Cerebellar cortex (tissue), 1 donor: ENCODE measurements at regions not wholly inside any gene's neighbourhood (a gene's known extent, or its start where the extent isn't known, plus 50 kb on each side); places are given as distances from the start of the nearest gene placed in this dataset.

Source experiments
- DNase-seq: peaks from one replicate; pipeline ENCODE4 v3.0.0-alpha.2; 2015; ENCODE audit warnings: low spot score

- no peak for DNase-seq
These were observed 190.3 kb downstream of the ARL4C start for GRCh38 chr2:234306426-234307173.

DNA sequence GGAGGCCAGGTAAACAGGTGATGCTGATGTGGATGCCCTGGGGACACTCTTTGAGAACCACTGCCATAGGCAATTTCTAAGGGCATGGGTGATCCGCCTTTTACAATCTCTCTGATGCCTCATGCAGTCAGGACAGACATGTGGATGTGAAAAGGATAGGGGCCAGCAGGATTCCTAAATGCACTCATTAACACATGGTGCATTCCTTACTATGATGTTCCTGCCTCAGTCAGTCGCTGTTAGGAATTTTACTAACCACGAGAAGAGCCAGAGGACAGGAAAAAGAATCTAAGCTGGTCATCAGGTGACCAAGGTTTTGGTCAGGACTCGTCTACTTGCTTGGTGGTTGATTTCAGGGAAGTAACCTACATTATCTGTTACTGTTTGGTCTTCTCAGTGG lies 191.0 kb downstream of the ARL4C start:
- DNase-seq: no peak

DNA sequence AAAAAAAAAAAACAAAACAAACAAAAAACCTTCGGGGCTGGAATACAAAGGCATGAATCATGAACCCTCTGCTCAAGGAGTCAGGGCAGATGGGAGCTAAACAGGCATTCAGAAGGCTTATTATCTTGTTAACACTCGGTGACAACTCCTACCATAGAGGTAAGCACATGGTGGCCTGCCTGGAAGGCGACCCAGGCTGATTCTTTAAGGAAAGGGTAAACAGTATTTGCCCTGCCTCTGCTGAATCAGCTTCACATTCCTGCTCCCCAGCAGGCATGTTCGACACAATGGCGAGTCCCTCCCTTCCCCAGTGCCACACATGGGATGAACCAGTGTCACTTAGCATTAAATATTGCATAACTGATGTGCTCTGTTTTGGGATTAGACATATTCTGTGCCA lies 191.9 kb downstream of the ARL4C start:
- DNase-seq: no peak

DNA sequence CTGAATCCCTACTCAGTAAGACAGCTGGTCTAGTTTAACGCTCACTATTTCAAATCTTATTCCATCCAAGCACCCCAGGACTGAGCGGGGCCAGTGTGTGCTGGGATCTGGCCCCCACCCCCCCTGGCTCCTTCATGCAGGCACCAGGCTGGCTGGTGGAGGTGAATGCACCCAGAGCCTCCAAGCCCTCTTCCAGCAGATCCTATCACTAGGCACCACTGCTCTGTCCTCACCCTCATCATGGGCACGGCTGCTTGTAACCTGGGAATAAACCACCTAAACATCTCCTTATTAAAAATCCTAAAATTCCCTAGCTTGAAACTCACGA lies 194.3 kb downstream of the ARL4C start:
- no peak for DNase-seq

- DNase-seq: no peak
These were observed 195.7 kb downstream of the ARL4C start for GRCh38 chr2:234300932-234301823.

DNA sequence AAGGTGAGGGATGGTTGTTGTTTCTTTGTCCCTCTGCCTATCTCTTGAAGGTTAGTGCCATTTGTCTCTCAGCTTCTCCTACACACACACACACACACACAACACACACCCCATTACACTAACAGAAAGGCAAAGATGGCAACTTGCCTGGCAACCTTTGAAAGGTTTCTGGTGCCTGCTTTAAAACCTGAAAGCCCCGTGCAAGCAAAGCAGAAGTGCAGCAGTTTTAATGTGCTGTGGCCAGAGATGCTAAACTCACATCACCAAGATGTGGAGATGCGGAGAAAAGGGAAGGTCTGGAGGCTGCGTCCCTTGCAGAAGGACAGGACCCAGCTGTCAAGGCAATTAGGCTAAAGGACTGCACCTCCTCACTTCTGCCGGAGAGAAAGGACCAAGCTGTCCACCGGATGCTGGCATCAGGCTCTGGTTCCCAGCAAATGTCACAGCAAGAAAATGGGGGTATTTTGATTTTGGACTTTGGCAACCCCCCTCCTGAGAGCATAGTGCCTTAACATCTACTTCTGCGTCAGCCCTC lies 196.4 kb downstream of the ARL4C start:
- peak; percentile 19 for DNase-seq

- DNase-seq: no peak
These were observed 198.0 kb downstream of the ARL4C start for GRCh38 chr2:234298918-234299317.

DNA sequence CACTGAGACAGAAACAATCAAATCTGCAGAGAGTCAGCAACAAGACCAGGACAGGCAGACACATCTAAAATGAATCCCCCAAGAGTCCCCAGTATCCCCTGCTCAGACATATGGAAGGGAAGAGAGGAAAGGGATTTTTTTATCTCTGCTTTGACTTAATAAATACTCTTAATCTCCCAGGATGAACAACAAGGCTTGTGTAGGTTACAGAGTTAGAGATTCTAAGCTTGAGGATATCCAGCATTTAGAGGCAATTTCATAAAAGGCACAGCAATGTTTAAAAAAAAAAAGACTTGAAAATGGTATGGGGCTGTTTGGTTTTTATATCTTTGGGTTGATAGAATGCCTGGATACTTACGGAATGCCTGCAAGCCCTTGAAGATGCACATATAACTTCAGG lies 199.9 kb downstream of the ARL4C start:
- DNase-seq: no peak

- no peak for DNase-seq
These were observed 202.9 kb downstream of the ARL4C start for GRCh38 chr2:234293973-234294372.

GRCh38 chr2:234292962-234293243 lies 204.0 kb downstream of the ARL4C start:
- DNase-seq: no peak

- no peak for DNase-seq
These were observed 204.5 kb downstream of the ARL4C start for GRCh38 chr2:234292205-234292961.

GRCh38 chr2:234291765-234292204 lies 205.1 kb downstream of the ARL4C start:
- no peak for DNase-seq

DNA sequence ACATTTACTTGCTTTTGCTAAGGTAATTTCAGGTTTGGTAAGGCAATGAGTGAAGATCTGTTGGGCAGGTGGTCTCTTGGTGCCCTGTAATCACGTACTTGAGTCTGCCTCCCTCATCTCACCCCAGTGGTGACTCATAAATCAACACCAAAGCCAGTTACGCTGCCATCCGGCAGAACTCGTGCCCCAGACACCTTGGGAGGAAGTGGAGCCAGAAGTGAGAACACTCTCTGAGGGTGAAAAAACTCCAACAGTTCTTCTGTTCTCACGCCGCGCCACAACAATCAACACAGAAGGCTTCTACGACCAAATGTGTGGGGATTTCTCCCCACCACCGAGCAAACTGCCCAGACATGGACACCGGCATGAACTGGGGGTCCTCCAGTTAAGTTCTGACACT lies 206.2 kb downstream of the ARL4C start:
- no peak for DNase-seq

- DNase-seq: no peak
These were observed 206.9 kb downstream of the ARL4C start for GRCh38 chr2:234289834-234290590.

DNA sequence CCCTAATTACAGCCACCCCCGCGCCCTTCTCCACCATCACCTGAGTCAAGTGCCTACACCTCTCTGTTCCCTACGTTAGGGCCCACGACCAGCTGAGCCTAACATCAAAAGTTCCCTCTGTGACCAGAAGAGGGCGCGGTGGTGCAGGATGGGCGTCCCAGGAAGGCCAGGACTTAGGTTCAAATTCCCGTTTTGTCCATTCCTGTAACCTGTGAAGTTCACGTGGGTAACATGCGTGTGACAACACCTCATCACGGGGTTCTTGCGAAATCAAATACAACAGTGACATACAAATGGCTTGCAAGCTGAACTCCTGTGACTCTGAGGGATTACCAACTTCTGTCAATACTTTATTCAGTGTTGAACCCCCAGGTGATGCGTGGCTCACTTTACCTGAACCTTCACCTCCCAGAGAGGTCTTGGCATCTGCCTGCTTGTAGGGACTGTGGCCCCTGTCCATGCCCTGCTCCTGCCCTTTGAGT lies 207.9 kb downstream of the ARL4C start:
- peak; percentile 70 for DNase-seq

GRCh38 chr2:234287650-234288049 lies 209.2 kb downstream of the ARL4C start:
- no peak for DNase-seq

- no peak for DNase-seq
These were observed 209.9 kb downstream of the ARL4C start for GRCh38 chr2:234286956-234287355.

GRCh38 chr2:234286118-234286598 lies 210.7 kb downstream of the ARL4C start:
- no peak for DNase-seq

GRCh38 chr2:234285541-234285940 lies 211.3 kb downstream of the ARL4C start:
- no peak for DNase-seq

GRCh38 chr2:234279637-234280036 lies 217.2 kb downstream of the ARL4C start:
- DNase-seq: no peak

DNA sequence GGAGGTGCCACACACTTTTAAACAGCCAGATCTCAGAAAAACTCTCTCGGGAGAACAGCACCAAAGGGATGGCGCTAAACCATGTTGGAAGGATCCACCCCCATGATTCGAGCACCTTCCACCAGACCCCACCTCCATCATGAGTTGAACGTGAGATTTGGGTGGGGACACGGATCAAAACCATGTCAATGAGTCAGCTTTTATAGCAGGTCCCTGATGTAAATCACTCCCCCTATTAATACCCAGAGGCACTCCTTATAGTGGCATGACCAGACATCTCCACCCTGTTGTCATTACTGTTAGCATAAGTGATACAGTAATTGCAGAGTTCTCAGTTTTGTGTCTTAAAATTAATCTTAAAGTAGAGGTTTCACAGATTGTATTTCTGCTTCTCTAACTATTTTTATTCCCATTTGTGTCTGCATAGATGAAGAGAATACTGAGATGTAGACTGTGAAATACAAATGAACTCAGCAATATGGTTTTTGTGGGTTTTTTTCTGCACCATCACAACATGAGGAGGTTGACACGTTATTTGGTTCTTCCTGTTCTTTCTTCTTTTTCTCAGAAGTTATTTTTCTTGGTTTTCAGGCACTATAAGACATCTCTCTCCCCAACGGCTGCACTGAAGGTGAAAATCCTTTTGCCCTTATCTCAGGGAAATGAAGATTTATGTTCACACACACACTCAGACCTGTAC lies 218.2 kb downstream of the ARL4C start:
- no peak for DNase-seq
